SK-N-SH treated with all-trans-retinoic acid at 6 μM for 48 hours (cell line): ENCODE measurements at regions not wholly inside any gene's neighbourhood (a gene's known extent, or its start where the extent isn't known, plus 50 kb on each side); places are given as distances from the start of the nearest gene placed in this dataset.

Experiments used
- ARNTL ChIP-seq: fragments of 450-650 bp; formaldehyde crosslinking; IDR thresholded peaks from 2 replicates; pipeline ENCODE4 v1.5.0; 2020; ENCODE audit warnings: low read depth, mild to moderate bottlenecking, moderate library complexity, borderline replicate concordance
- ZFP30 ChIP-seq: fragments of 450-650 bp; formaldehyde crosslinking; IDR thresholded peaks from 2 replicates; pipeline ENCODE4 v1.5.0; 2022; ENCODE audit warnings: mild to moderate bottlenecking, moderate library complexity
- ZNF565 ChIP-seq: fragments of 450-650 bp; formaldehyde crosslinking; conservative IDR thresholded peaks from 2 replicates; pipeline ENCODE4 v1.5.0; 2020; ENCODE audit warnings: low read depth, mild to moderate bottlenecking, moderate library complexity
- TF ChIP-seq, protein P1 (sequence below): fragments of 250-450 bp; sonication (Bioruptor Pico); IDR thresholded peaks from 2 replicates; pipeline ENCODE4 v1.5.1; 2020; ENCODE audit warnings: low read depth, mild to moderate bottlenecking, moderate library complexity

DNA sequence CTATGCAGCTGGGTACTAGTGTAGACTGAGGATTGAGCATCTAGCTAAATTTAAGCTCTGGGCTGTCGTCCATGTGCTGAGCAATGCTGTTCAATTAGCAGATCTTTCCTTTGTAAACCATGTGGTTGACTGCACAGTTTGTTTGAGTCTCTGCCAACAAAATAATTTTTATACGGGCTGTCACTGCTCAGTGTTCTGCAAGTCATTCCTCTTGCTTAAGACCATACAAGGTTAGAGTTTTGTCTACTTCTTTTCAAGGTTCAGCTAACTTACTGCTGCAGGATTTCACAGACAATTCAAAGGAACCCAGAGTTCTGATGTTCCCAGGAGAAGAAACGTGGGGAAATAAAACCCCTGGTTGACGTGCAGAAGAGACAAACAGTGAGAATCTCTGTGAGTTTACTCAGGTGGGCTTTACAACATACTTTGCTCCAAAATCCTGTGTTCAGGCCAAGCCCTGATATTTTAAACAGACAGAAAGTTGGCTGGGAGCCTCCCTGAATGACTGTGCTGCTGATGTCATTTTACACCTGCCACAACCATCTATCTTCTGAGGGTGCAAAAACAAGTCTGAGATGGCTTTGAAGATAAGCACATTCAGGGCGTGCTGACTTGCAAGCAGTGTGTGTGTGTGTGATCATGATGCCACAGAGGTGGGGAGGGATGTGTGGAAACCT, 177.1 kb upstream of the SVIL start:
- TF ChIP-seq, protein P1, sequence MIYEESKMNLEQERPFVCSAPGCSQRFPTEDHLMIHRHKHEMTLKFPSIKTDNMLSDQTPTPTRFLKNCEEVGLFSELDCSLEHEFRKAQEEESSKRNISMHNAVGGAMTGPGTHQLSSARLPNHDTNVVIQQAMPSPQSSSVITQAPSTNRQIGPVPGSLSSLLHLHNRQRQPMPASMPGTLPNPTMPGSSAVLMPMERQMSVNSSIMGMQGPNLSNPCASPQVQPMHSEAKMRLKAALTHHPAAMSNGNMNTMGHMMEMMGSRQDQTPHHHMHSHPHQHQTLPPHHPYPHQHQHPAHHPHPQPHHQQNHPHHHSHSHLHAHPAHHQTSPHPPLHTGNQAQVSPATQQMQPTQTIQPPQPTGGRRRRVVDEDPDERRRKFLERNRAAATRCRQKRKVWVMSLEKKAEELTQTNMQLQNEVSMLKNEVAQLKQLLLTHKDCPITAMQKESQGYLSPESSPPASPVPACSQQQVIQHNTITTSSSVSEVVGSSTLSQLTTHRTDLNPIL (CRISPR knock-in tag) = peak; percentile 68
- no peak for TF ChIP-seq ARNTL (CRISPR knock-in tag)
- TF ChIP-seq ZNF565 (CRISPR knock-in tag) = no peak
- no peak for TF ChIP-seq ZFP30
